Neural cell (in vitro differentiated cells): ENCODE measurements at regions not wholly inside any gene's neighbourhood (a gene's known extent, or its start where the extent isn't known, plus 50 kb on each side); places are given as distances from the start of the nearest gene placed in this dataset.

Source experiments
- H2AFZ ChIP-seq: fragments of 200-600, 300-800 bp; sonication (generic), shearing (Covaris generic); 2 replicates; pipeline ENCODE4 v1.6.0; 2014; ENCODE audit warnings: low read depth, mild to moderate bottlenecking, antibody characterized with exemption, low read length, moderate library complexity
- H3F3A ChIP-seq: fragments of 200-600 bp; shearing (Covaris generic); 2 replicates; pipeline ENCODE4 v1.6.1; 2016; ENCODE audit warnings: mild to moderate bottlenecking, moderate library complexity, mixed read lengths, antibody characterized with exemption, low read length; ENCODE audit not compliant: insufficient read depth, poor library complexity, severe bottlenecking
- H3K27ac ChIP-seq: fragments of 200-600, 300-800 bp; sonication (generic), shearing (Covaris generic); 2 replicates; pipeline ENCODE4 v1.5.1; 2014; ENCODE audit warnings: mild to moderate bottlenecking, low read length, moderate library complexity
- H3K27me3 ChIP-seq: fragments of 300-800, 200-600 bp; sonication (generic), shearing (Covaris generic); 2 replicates; pipeline ENCODE4 v1.6.0; 2014; ENCODE audit warnings: mild to moderate bottlenecking, low read depth, low read length, moderate library complexity; ENCODE audit not compliant: insufficient read depth
- H3K36me3 ChIP-seq: fragments of 300-800, 200-600 bp; sonication (generic), shearing (Covaris generic); 2 replicates; pipeline ENCODE4 v1.5.1; 2014; ENCODE audit warnings: mild to moderate bottlenecking, antibody characterized with exemption, low read length, moderate library complexity; ENCODE audit not compliant: insufficient read depth
- H3K4me2 ChIP-seq: fragments of 300-800, 200-600 bp; sonication (generic), shearing (Covaris generic); 2 replicates; pipeline ENCODE4 v1.6.0; 2014; ENCODE audit warnings: mild to moderate bottlenecking, low read length
- H3K4me3 ChIP-seq: fragments of 300-800, 200-600 bp; sonication (generic), shearing (Covaris generic); 2 replicates; pipeline ENCODE4 v1.5.1; 2014; ENCODE audit warnings: mild to moderate bottlenecking, low read length, moderate library complexity
- H3K79me2 ChIP-seq: fragments of 200-600 bp; shearing (Covaris generic); replicated peaks from 2 replicates; pipeline ENCODE4 v1.6.0; 2014; ENCODE audit warnings: mild to moderate bottlenecking, low read length, moderate library complexity; ENCODE audit not compliant: insufficient read depth
- H3K9ac ChIP-seq: fragments of 300-800, 200-600 bp; sonication (generic), shearing (Covaris generic); 2 replicates; pipeline ENCODE4 v1.6.1; 2016; ENCODE audit warnings: mild to moderate bottlenecking, low read length, mixed read lengths
- H3K9me2 ChIP-seq: fragments of 200-600 bp; shearing (Covaris generic); 2 replicates; pipeline ENCODE4 v1.6.1; 2016; ENCODE audit warnings: mild to moderate bottlenecking, low read length, mixed read lengths; ENCODE audit not compliant: insufficient read depth
- H3K9me3 ChIP-seq: fragments of 200-600, 300-800 bp; sonication (generic), shearing (Covaris generic); 2 replicates; pipeline ENCODE4 v1.6.1; 2016; ENCODE audit warnings: mild to moderate bottlenecking, mixed run types, low read length, moderate library complexity, mixed read lengths
- H4K20me1 ChIP-seq: fragments of 200-600 bp; shearing (Covaris generic); 2 replicates; pipeline ENCODE4 v1.6.1; 2016; ENCODE audit warnings: mild to moderate bottlenecking, mixed run types; ENCODE audit not compliant: insufficient read depth
- EP300 ChIP-seq: fragments of 450-650 bp; conservative IDR thresholded peaks from 2 replicates; pipeline ENCODE4 v1.6.1; 2014; ENCODE audit warnings: antibody characterized with exemption, mild to moderate bottlenecking, moderate library complexity; ENCODE audit not compliant: poor library complexity, severe bottlenecking
- EZH2 ChIP-seq: fragments of 200-600, 300-800 bp; shearing (Covaris generic), sonication (generic); IDR thresholded peaks from 2 replicates; pipeline ENCODE4 v1.6.1; 2014; ENCODE audit warnings: antibody characterized with exemption, low read length, borderline replicate concordance, mild to moderate bottlenecking; ENCODE audit not compliant: insufficient read depth, poor library complexity, severe bottlenecking
- MXI1 ChIP-seq: fragments of 450-650 bp; conservative IDR thresholded peaks from 2 replicates; pipeline ENCODE4 v1.6.1; 2014; ENCODE audit warnings: antibody characterized with exemption, mild to moderate bottlenecking; ENCODE audit not compliant: poor library complexity, severe bottlenecking
- POLR2AphosphoS5 ChIP-seq: IDR thresholded peaks from 2 replicates; pipeline ENCODE4 v1.6.1; 2012
- RAD21 ChIP-seq: fragments of 450-650 bp; conservative IDR thresholded peaks from 2 replicates; pipeline ENCODE4 v1.6.1; 2014; ENCODE audit warnings: antibody characterized with exemption, mild to moderate bottlenecking, moderate library complexity
- REST ChIP-seq: IDR thresholded peaks from 2 replicates; pipeline ENCODE4 v1.6.1; 2012; ENCODE audit warnings: borderline replicate concordance
- SMC3 ChIP-seq: fragments of 450-650 bp; conservative IDR thresholded peaks from 2 replicates; pipeline ENCODE4 v1.6.1; 2014; ENCODE audit warnings: antibody characterized with exemption, mild to moderate bottlenecking, moderate library complexity; ENCODE audit not compliant: poor library complexity
- TAF1 ChIP-seq: IDR thresholded peaks from 2 replicates; pipeline ENCODE4 v1.6.1; 2012; ENCODE audit warnings: low read depth
- TF ChIP-seq, protein P1 (sequence below): fragments of 450-650 bp; IDR thresholded peaks from 2 replicates; pipeline ENCODE4 v1.5.1; 2014; ENCODE audit warnings: antibody characterized with exemption, mild to moderate bottlenecking, moderate library complexity; ENCODE audit not compliant: poor library complexity, severe bottlenecking

GRCh38 chr21:19013916-19014315 lies 610.3 kb upstream of the TMPRSS15 start:
- Histone ChIP-seq H3F3A (no peaks in the 10 kb centered on the region), H2AFZ (no peak overlapping the region)
- TF ChIP-seq, protein P1, sequence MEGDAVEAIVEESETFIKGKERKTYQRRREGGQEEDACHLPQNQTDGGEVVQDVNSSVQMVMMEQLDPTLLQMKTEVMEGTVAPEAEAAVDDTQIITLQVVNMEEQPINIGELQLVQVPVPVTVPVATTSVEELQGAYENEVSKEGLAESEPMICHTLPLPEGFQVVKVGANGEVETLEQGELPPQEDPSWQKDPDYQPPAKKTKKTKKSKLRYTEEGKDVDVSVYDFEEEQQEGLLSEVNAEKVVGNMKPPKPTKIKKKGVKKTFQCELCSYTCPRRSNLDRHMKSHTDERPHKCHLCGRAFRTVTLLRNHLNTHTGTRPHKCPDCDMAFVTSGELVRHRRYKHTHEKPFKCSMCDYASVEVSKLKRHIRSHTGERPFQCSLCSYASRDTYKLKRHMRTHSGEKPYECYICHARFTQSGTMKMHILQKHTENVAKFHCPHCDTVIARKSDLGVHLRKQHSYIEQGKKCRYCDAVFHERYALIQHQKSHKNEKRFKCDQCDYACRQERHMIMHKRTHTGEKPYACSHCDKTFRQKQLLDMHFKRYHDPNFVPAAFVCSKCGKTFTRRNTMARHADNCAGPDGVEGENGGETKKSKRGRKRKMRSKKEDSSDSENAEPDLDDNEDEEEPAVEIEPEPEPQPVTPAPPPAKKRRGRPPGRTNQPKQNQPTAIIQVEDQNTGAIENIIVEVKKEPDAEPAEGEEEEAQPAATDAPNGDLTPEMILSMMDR, result no peak
- TF ChIP-seq REST, result no peak
- TF ChIP-seq EZH2, result no peak
- no peak for TF ChIP-seq MXI1
- no peak for TF ChIP-seq EP300
- TF ChIP-seq TAF1, result no peak
- no peak for TF ChIP-seq POLR2AphosphoS5
- no peak for TF ChIP-seq RAD21
- TF ChIP-seq SMC3, result no peak

DNA sequence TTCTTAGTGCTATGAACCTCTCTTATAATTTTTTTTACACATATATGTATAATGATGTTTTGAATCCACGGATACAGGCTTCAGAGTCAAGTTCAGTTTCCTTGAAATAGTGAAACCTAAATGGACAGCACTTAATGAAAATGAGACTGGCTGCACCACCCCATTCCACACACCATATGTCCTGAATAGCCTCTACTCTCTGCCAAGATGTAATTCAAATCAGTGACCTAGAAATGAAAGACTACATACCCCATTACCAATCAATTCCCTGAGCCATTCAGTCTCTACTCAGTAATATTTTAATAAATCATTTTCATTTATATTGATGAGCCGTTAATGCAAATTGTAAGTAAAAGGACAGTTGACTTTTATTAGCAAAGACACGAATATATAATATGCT lies 614.9 kb upstream of the TMPRSS15 start:
- Histone ChIP-seq H3K9me3 (no peaks in the 10 kb centered on the region), H3K27ac (no peak overlapping the region), H3F3A (no peaks in the 10 kb centered on the region), H3K9ac (no peak overlapping the region), H4K20me1 (no peaks in the 10 kb centered on the region), H3K9me2 (no peaks in the 10 kb centered on the region), H3K4me2 (no peak overlapping the region), H3K79me2 (no peaks in the 10 kb centered on the region), H3K27me3 (no peaks in the 10 kb centered on the region), H3K4me3 (no peak overlapping the region), H3K36me3 (no peaks in the 10 kb centered on the region), H2AFZ (no peak overlapping the region)
- TF ChIP-seq SMC3, result no peak
- TF ChIP-seq EZH2, result no peak
- TF ChIP-seq RAD21, result no peak
- TF ChIP-seq MXI1, result no peak
- TF ChIP-seq POLR2AphosphoS5, result no peak
- TF ChIP-seq EP300, result no peak
- no peak for TF ChIP-seq TAF1

More at GRCh38 chr21:19013916-19014315, 610.3 kb upstream of the TMPRSS15 start:
- Histone ChIP-seq H3K9me3 (no peaks in the 10 kb centered on the region), H3K79me2 (no peaks in the 10 kb centered on the region), H3K4me3 (no peak overlapping the region), H3K36me3 (no peaks in the 10 kb centered on the region), H3K9ac (no peak overlapping the region), H3K27ac (no peak overlapping the region), H3K9me2 (no peaks in the 10 kb centered on the region), H3K27me3 (no peaks in the 10 kb centered on the region), H3K4me2 (no peak overlapping the region), H4K20me1 (no peaks in the 10 kb centered on the region)
